GM21381 (cell line): ENCODE measurements at regions not wholly inside any gene's neighbourhood (a gene's known extent, or its start where the extent isn't known, plus 50 kb on each side); places are given as distances from the start of the nearest gene placed in this dataset.
"Not testable (repeated sequence)": the region's sequence is repeated elsewhere in the genome, so short reads cannot be mapped to it uniquely, and the experiment has no call there.

Experiments
- ATAC-seq: cut with Tn5 transposase; IDR thresholded peaks from one replicate; pipeline ENCODE4 v1.9.1; 2021; ENCODE audit warnings: mild to moderate bottlenecking, moderate library complexity; ENCODE audit not compliant: unreplicated experiment

- no peak for ATAC-seq
Observed at GRCh38 chr21:32930673-32931072, 95.1 kb upstream of the OLIG2 start.

GRCh38 chr21:32934068-32934467 lies 91.7 kb upstream of the OLIG2 start:
- ATAC-seq: not testable (repeated sequence)

GRCh38 chr21:32934829-32935228 lies 90.9 kb upstream of the OLIG2 start:
- ATAC-seq: no peak

GRCh38 chr21:32940079-32941014 lies 85.4 kb upstream of the OLIG2 start:
- no peak for ATAC-seq

- ATAC-seq: no peak
Observed at GRCh38 chr21:32941263-32941662, 84.5 kb upstream of the OLIG2 start.

- ATAC-seq: no peak
Observed at GRCh38 chr21:32946654-32947053, 79.1 kb upstream of the OLIG2 start.

- no peak for ATAC-seq
Observed at GRCh38 chr21:32947736-32948135, 78.0 kb upstream of the OLIG2 start.

- ATAC-seq: no peak
Observed at GRCh38 chr21:32949701-32950100, 76.0 kb upstream of the OLIG2 start.

GRCh38 chr21:32951041-32951440 lies 74.7 kb upstream of the OLIG2 start:
- no peak for ATAC-seq

- no peak for ATAC-seq
Observed at GRCh38 chr21:32954353-32954752, 71.4 kb upstream of the OLIG2 start.

- ATAC-seq: no peak
Observed at GRCh38 chr21:32955311-32956060, 70.2 kb upstream of the OLIG2 start.

GRCh38 chr21:32956061-32956656 lies 69.6 kb upstream of the OLIG2 start:
- ATAC-seq: no peak

- no peak for ATAC-seq
Observed at GRCh38 chr21:32957545-32957944, 68.2 kb upstream of the OLIG2 start.

GRCh38 chr21:32958288-32959002 lies 67.3 kb upstream of the OLIG2 start:
- ATAC-seq: no peak

GRCh38 chr21:32962268-32962667 lies 63.5 kb upstream of the OLIG2 start:
- no peak for ATAC-seq

GRCh38 chr21:32965129-32965680 lies 60.5 kb upstream of the OLIG2 start:
- no peak for ATAC-seq

GRCh38 chr21:32966120-32966519 lies 59.6 kb upstream of the OLIG2 start:
- no peak for ATAC-seq

- not testable (repeated sequence) for ATAC-seq
Observed at GRCh38 chr21:32968103-32968502, 57.6 kb upstream of the OLIG2 start.

GRCh38 chr21:32974653-32975052 lies 51.1 kb upstream of the OLIG2 start:
- no peak for ATAC-seq

GRCh38 chr21:32975811-32976431 lies 49.8 kb upstream of the OLIG2 start:
- no peak for ATAC-seq
